SJSA1 (cell line): ENCODE measurements at regions not wholly inside any gene's neighbourhood (a gene's known extent, or its start where the extent isn't known, plus 50 kb on each side); places are given as distances from the start of the nearest gene placed in this dataset.

Experiments used
- DNase-seq, 2 experiments: peaks; one replicate each; pipeline ENCODE4 v3.0.0-alpha.2; 2015 to 2020; ENCODE audit warnings: low spot score in 2 of 2, low read depth in 1 of 2
- H3K27ac ChIP-seq: fragments of 250-450 bp; sonication (Bioruptor Pico); 2 replicates; pipeline ENCODE4 v1.5.1; 2020; ENCODE audit warnings: mild to moderate bottlenecking, moderate library complexity
- H3K27me3 ChIP-seq: fragments of 250-450 bp; sonication (Bioruptor Pico); replicated peaks from 2 replicates; pipeline ENCODE4 v1.5.1; 2020; ENCODE audit warnings: mild to moderate bottlenecking, moderate library complexity
- H3K36me3 ChIP-seq: fragments of 250-450 bp; sonication (Bioruptor Pico); 2 replicates; pipeline ENCODE4 v1.5.1; 2020; ENCODE audit warnings: mild to moderate bottlenecking
- H3K4me1 ChIP-seq: fragments of 250-450 bp; sonication (Bioruptor Pico); replicated peaks from 2 replicates; pipeline ENCODE4 v1.6.1; 2021; ENCODE audit warnings: mild to moderate bottlenecking
- H3K4me3 ChIP-seq: fragments of 250-450 bp; sonication (Bioruptor Pico); 2 replicates; pipeline ENCODE4 v1.5.1; 2020; ENCODE audit warnings: mild to moderate bottlenecking
- H3K9me3 ChIP-seq: fragments of 250-450 bp; sonication (Bioruptor Pico); replicated peaks from 2 replicates; pipeline ENCODE4 v1.5.1; 2020; ENCODE audit warnings: mild to moderate bottlenecking

GRCh38 chr4:137083571-137084135 is 448.6 kb downstream of the PCDH18 start:
- no peak for DNase-seq
- H3K4me1 ChIP-seq: no peaks in the 10 kb centered on the region
- H3K4me3 ChIP-seq: no peak overlapping the region
- no peaks in the 10 kb centered on the region for H3K27me3 ChIP-seq
- no peaks in the 10 kb centered on the region for H3K9me3 ChIP-seq
- H3K27ac ChIP-seq: no peak overlapping the region
- no peaks in the 10 kb centered on the region for H3K36me3 ChIP-seq

- no peaks in the 10 kb centered on the region for H3K36me3 ChIP-seq
- no peaks in the 10 kb centered on the region for H3K9me3 ChIP-seq
- no peak for DNase-seq
- no peak overlapping the region for H3K27ac ChIP-seq
- no peak overlapping the region for H3K4me3 ChIP-seq
- no peaks in the 10 kb centered on the region for H3K27me3 ChIP-seq
- no peaks in the 10 kb centered on the region for H3K4me1 ChIP-seq
These were observed 450.2 kb downstream of the PCDH18 start for GRCh38 chr4:137082061-137082460.

GRCh38 chr4:137076908-137077307 is 455.4 kb downstream of the PCDH18 start:
- Histone ChIP-seq H3K36me3 (no peaks in the 10 kb centered on the region), H3K27me3 (no peaks in the 10 kb centered on the region), H3K4me3 (no peak overlapping the region), H3K27ac (no peak overlapping the region), H3K4me1 (no peaks in the 10 kb centered on the region), H3K9me3 (no peaks in the 10 kb centered on the region)
- no peak for DNase-seq

- H3K4me1 ChIP-seq: no peaks in the 10 kb centered on the region
- no peak for DNase-seq
- H3K27ac ChIP-seq: no peak overlapping the region
- H3K9me3 ChIP-seq: no peaks in the 10 kb centered on the region
- H3K4me3 ChIP-seq: no peak overlapping the region
- H3K36me3 ChIP-seq: no peaks in the 10 kb centered on the region
- no peaks in the 10 kb centered on the region for H3K27me3 ChIP-seq
These were observed 456.7 kb downstream of the PCDH18 start for GRCh38 chr4:137075586-137075985.

GRCh38 chr4:137070614-137071013 is 461.7 kb downstream of the PCDH18 start:
- no peaks in the 10 kb centered on the region for H3K4me1 ChIP-seq
- no peak for DNase-seq
- H3K36me3 ChIP-seq: no peaks in the 10 kb centered on the region
- H3K9me3 ChIP-seq: no peaks in the 10 kb centered on the region
- H3K27me3 ChIP-seq: no peaks in the 10 kb centered on the region
- H3K4me3 ChIP-seq: no peak overlapping the region
- H3K27ac ChIP-seq: no peak overlapping the region

- no peak for DNase-seq
- no peaks in the 10 kb centered on the region for H3K27me3 ChIP-seq
- no peaks in the 10 kb centered on the region for H3K9me3 ChIP-seq
- H3K4me3 ChIP-seq: no peak overlapping the region
- no peak overlapping the region for H3K27ac ChIP-seq
- H3K4me1 ChIP-seq: no peaks in the 10 kb centered on the region
- no peaks in the 10 kb centered on the region for H3K36me3 ChIP-seq
These were observed 462.8 kb downstream of the PCDH18 start for GRCh38 chr4:137069473-137069872.

- Histone ChIP-seq H3K36me3 (no peaks in the 10 kb centered on the region), H3K4me1 (no peaks in the 10 kb centered on the region), H3K27me3 (no peaks in the 10 kb centered on the region), H3K4me3 (no peak overlapping the region), H3K27ac (no peak overlapping the region), H3K9me3 (no peaks in the 10 kb centered on the region)
- no peak for DNase-seq
These were observed 464.6 kb downstream of the PCDH18 start for GRCh38 chr4:137067735-137068134.

GRCh38 chr4:137065311-137065710 is 467.0 kb downstream of the PCDH18 start:
- no peak for DNase-seq
- Histone ChIP-seq H3K4me3 (no peak overlapping the region), H3K27me3 (no peaks in the 10 kb centered on the region)

GRCh38 chr4:137063961-137064360 is 468.3 kb downstream of the PCDH18 start:
- no peak for DNase-seq
- H3K27ac ChIP-seq: no peak overlapping the region

More at GRCh38 chr4:137065311-137065710, 467.0 kb downstream of the PCDH18 start:
- Histone ChIP-seq H3K36me3 (no peaks in the 10 kb centered on the region), H3K27ac (no peak overlapping the region), H3K9me3 (no peaks in the 10 kb centered on the region), H3K4me1 (no peaks in the 10 kb centered on the region)

GRCh38 chr4:137043184-137043583 is 489.1 kb downstream of the PCDH18 start:
- no peak overlapping the region for H3K4me3 ChIP-seq
- H3K9me3 ChIP-seq: no peaks in the 10 kb centered on the region
- DNase-seq: no peak

More at GRCh38 chr4:137063961-137064360, 468.3 kb downstream of the PCDH18 start:
- Histone ChIP-seq H3K4me1 (no peaks in the 10 kb centered on the region), H3K27me3 (no peaks in the 10 kb centered on the region), H3K4me3 (no peak overlapping the region), H3K36me3 (no peaks in the 10 kb centered on the region), H3K9me3 (no peaks in the 10 kb centered on the region)

GRCh38 chr4:137039370-137039769 is 492.9 kb downstream of the PCDH18 start:
- DNase-seq: no peak
- H3K27me3 ChIP-seq: no peaks in the 10 kb centered on the region
- no peak overlapping the region for H3K4me3 ChIP-seq
- H3K27ac ChIP-seq: no peak overlapping the region
- no peaks in the 10 kb centered on the region for H3K9me3 ChIP-seq
- H3K4me1 ChIP-seq: no peaks in the 10 kb centered on the region
- no peaks in the 10 kb centered on the region for H3K36me3 ChIP-seq

More at GRCh38 chr4:137043184-137043583, 489.1 kb downstream of the PCDH18 start:
- Histone ChIP-seq H3K36me3 (no peaks in the 10 kb centered on the region), H3K27ac (no peak overlapping the region), H3K4me1 (no peaks in the 10 kb centered on the region), H3K27me3 (no peaks in the 10 kb centered on the region)

- Histone ChIP-seq H3K4me3 (no peak overlapping the region), H3K27me3 (no peaks in the 10 kb centered on the region; the same call in 1 of the 2 replicates), H3K9me3 (no peaks in the 10 kb centered on the region), H3K4me1 (no peaks in the 10 kb centered on the region), H3K27ac (no peak overlapping the region), H3K36me3 (no peaks in the 10 kb centered on the region)
- no peak for DNase-seq
These were observed 500.1 kb downstream of the PCDH18 start for GRCh38 chr4:137032222-137032621.

- no peaks in the 10 kb centered on the region for H3K9me3 ChIP-seq
- H3K36me3 ChIP-seq: no peaks in the 10 kb centered on the region
- DNase-seq: no peak
- H3K27me3 ChIP-seq: no peaks in the 10 kb centered on the region; the same call in 1 of the 2 replicates
- no peak overlapping the region for H3K4me3 ChIP-seq
- no peak overlapping the region for H3K27ac ChIP-seq
- no peaks in the 10 kb centered on the region for H3K4me1 ChIP-seq
These were observed 503.3 kb downstream of the PCDH18 start for GRCh38 chr4:137029026-137029425.

- Histone ChIP-seq H3K9me3 (no peaks in the 10 kb centered on the region), H3K4me1 (no peaks in the 10 kb centered on the region), H3K36me3 (no peaks in the 10 kb centered on the region), H3K27ac (no peak overlapping the region), H3K4me3 (no peak overlapping the region), H3K27me3 (no peaks in the 10 kb centered on the region; the same call in 1 of the 2 replicates)
- no peak for DNase-seq
These were observed 506.7 kb downstream of the PCDH18 start for GRCh38 chr4:137025484-137026059.
